Cardiac fibroblast (primary cell): ENCODE measurements at regions not wholly inside any gene's neighbourhood (a gene's known extent, or its start where the extent isn't known, plus 50 kb on each side); places are given as distances from the start of the nearest gene placed in this dataset.

ENCODE experiments used
- DNase-seq, 2 donors: peaks; one replicate each; pipeline versions ENCODE4 v3.0.0 to v3.0.0-alpha.2; 2010; ENCODE audit warnings: low read depth in 2 of 2
- H3K4me3 ChIP-seq, 2 donors: replicated peaks in 1 of 2; 1 replicate in 1 of 2; 2 replicates in 1 of 2; pipeline ENCODE4 v1.5.1; 2011; ENCODE audit warnings: low read depth in 2 of 2, low read length in 2 of 2, mild to moderate bottlenecking in 2 of 2, moderate library complexity in 1 of 2
- TF ChIP-seq, protein P1 (sequence below): IDR thresholded peaks from one replicate; pipeline ENCODE4 v1.5.1; 2011; ENCODE audit warnings: low read depth, mild to moderate bottlenecking, low read length, inconsistent platforms

DNA sequence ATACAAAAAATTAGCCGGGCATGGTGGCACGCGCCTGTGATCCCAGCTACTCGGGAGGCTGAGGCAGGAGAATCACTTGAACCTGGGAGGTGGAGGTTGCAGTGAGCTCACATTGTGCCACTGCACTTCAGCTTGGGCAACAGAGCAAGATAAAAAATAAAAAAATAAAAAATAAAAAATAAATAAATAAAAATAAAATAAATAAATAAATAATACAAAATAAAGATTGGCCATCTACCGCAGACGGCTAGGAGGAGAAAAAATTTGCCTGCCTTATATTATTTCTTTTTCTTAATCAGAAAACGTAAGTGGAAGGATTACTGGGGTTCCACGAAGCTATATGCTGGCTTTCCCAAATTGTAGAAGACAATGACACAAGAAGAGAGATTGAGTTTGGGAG, 229.7 kb downstream of the EPHA4 start:
- TF ChIP-seq, protein P1, sequence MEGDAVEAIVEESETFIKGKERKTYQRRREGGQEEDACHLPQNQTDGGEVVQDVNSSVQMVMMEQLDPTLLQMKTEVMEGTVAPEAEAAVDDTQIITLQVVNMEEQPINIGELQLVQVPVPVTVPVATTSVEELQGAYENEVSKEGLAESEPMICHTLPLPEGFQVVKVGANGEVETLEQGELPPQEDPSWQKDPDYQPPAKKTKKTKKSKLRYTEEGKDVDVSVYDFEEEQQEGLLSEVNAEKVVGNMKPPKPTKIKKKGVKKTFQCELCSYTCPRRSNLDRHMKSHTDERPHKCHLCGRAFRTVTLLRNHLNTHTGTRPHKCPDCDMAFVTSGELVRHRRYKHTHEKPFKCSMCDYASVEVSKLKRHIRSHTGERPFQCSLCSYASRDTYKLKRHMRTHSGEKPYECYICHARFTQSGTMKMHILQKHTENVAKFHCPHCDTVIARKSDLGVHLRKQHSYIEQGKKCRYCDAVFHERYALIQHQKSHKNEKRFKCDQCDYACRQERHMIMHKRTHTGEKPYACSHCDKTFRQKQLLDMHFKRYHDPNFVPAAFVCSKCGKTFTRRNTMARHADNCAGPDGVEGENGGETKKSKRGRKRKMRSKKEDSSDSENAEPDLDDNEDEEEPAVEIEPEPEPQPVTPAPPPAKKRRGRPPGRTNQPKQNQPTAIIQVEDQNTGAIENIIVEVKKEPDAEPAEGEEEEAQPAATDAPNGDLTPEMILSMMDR, result no peak
- DNase-seq, result no peak
- H3K4me3 ChIP-seq, result no peak overlapping the region

DNA sequence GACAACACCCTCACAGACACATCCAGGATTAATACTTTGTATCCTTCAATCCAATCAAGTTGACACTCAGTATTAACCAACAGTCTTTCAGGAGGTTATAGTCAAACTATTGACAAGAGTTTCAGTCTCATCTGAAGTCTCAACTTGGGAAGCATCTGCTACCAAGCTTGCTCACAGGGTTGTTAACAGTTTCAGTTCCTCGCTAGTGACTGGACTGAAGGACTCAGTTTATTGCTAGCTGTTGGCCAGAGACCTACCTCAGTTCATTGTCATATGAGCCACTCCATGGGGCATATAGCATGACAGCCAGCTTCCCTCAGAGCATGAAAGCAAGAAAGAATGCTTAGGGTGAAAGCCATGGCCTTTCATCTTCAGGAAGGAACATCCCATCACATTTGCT, 228.6 kb downstream of the EPHA4 start:
- TF ChIP-seq, protein P1, result no peak
- DNase-seq, result no peak
- no peak overlapping the region for H3K4me3 ChIP-seq

DNA sequence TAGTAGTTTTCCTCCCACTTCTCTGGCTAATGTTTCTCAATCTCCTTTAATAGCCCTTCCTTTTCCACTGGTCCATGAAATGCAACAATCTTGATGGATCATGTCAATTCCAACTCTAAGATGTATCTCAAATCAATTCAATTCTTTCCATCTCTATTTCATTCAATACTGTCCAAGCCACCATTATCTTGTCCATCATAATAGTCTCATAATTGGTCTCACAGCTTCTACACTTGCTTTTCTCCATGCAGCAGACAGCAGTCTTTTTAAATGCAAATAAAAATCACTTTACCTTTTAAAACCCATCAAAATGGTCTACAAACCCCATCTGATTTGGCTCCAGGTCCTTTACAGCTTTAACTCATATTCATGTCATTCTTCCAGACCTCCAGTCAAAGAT, 226.6 kb downstream of the EPHA4 start:
- DNase-seq, result no peak
- no peak overlapping the region for H3K4me3 ChIP-seq
- TF ChIP-seq, protein P1, result no peak

DNA sequence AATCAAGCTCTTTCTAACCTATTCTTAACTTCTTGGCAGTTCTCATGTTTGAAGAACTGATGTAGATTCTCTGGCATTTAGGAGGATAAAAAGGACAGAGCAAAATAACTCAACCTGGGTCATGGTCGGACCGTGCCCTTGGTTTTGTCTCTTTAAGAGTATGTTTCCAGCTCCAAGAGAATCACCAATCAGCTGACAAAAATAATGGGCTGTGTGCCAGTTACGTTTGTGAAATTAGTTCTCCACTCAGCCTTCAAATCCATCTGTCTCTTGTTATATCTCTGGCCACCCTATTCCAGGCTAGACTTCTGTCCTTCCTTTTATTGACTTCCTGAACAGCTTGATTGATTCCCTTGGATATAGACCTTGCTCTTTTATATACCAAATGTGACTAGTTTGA, 225.7 kb downstream of the EPHA4 start:
- no peak for DNase-seq
- H3K4me3 ChIP-seq, result no peak overlapping the region
- TF ChIP-seq, protein P1, result no peak

DNA sequence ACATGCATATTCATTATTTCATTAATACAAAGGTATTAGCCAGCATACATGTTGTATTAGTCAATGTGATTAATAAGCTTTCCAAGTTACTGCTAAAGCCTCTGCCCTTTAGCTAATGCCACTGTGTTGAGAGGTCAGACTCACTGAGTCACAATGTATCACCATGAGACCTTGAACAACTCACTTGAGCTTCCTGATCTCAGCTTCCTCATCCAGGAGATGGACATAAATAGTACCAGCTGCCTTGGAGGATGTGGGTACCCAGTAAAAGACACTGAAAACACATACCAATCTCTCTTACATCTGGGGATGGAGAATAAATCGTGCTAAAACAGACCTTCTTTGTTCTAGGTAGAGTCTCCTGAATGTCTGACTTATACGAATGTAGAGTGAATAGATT, 224.6 kb downstream of the EPHA4 start:
- H3K4me3 ChIP-seq, result no peak overlapping the region
- no peak for DNase-seq
- TF ChIP-seq, protein P1, result no peak

DNA sequence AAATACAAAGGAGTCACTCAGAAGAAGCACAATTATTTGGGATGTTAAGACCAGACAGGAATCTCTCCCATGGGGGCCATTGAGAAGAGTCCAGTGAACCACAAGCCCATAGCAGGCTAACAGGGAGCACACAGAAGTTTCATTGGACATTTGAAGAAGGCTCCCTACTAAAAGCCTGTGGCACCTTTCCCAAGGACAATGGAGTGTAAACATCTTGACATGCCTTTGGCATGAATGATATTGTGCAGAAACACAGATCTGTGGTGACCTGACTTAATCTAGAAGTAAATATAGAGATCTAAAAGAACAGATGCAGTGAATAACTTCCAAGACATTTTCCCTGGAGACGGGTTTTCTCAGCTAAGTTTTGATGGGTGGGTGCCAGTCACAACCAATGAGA, 221.5 kb downstream of the EPHA4 start:
- no peak for DNase-seq
- H3K4me3 ChIP-seq, result no peak overlapping the region
- TF ChIP-seq, protein P1, result no peak

DNA sequence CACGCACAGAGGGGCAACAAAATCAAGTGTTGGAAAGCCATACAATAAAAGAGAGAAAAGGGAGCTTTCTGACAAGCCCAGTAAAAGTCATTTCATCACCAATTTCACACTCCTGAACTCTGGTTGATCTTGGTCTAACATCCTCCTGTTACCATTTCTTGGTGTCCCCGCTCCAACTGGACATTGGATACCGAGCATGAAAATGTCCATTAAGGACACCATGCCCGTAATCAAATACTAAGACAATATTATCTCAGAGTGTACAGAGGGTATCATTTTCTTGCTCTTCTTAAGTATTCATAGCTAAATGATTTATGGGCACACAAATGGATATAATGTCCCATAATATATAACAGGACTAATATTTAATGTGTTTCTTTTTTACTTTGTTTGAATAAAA, 218.9 kb downstream of the EPHA4 start:
- H3K4me3 ChIP-seq, result no peak overlapping the region
- no peak for DNase-seq
- TF ChIP-seq, protein P1, result no peak
